ENCODE measurements at regions not wholly inside any gene's neighbourhood (a gene's known extent, or its start where the extent isn't known, plus 50 kb on each side); places are given as distances from the start of the nearest gene placed in this dataset.

DNA sequence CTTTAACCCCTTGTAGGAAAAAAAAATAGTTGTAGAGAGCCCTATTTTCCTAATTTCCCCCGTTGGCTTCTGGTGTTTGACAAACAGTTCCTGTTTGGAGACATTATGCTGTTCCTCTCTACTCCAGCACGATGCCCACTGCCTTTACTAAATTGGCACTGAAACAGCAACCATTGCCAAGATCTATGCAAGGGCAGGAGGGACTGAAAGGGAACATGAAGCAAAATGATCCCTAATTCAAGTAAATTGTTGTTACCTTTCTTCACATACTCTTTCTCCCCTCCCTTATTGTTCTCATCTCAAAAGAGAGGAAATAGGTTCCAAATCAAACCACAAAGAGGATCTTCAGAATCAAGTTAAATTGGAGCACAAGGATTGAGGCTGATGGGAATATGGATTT is 764.1 kb upstream of the MMS22L start:
- no peaks in the 10 kb centered on the region for H3K36me3 ChIP-seq (ENCODE audit: insufficient read depth)
- no peak overlapping the region for H3K4me2 ChIP-seq
- H2AFZ ChIP-seq (ENCODE audit: low read depth) = no peak overlapping the region
- H3K79me2 ChIP-seq (ENCODE audit: insufficient read depth, low read depth) = no peaks in the 10 kb centered on the region
- H3K27ac ChIP-seq = no peak overlapping the region
- H4K20me1 ChIP-seq (ENCODE audit: insufficient read depth) = no peaks in the 10 kb centered on the region
- no peak overlapping the region for H3K4me3 ChIP-seq (IDR thresholded peaks at IDR 0.05; ENCODE audit: insufficient read depth, low read depth, low read length)
- no peak overlapping the region for H3K9ac ChIP-seq
- H3K27me3 ChIP-seq (ENCODE audit: insufficient read depth, low read depth) = no peaks in the 10 kb centered on the region
- no peaks in the 10 kb centered on the region for H3K4me1 ChIP-seq (ENCODE audit: low read depth, poor library complexity, severe bottlenecking)
- TF ChIP-seq, protein P1, sequence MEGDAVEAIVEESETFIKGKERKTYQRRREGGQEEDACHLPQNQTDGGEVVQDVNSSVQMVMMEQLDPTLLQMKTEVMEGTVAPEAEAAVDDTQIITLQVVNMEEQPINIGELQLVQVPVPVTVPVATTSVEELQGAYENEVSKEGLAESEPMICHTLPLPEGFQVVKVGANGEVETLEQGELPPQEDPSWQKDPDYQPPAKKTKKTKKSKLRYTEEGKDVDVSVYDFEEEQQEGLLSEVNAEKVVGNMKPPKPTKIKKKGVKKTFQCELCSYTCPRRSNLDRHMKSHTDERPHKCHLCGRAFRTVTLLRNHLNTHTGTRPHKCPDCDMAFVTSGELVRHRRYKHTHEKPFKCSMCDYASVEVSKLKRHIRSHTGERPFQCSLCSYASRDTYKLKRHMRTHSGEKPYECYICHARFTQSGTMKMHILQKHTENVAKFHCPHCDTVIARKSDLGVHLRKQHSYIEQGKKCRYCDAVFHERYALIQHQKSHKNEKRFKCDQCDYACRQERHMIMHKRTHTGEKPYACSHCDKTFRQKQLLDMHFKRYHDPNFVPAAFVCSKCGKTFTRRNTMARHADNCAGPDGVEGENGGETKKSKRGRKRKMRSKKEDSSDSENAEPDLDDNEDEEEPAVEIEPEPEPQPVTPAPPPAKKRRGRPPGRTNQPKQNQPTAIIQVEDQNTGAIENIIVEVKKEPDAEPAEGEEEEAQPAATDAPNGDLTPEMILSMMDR (conservative IDR thresholded peaks at IDR 0.05; ENCODE audit: low read depth, low read length) = no peak

DNA sequence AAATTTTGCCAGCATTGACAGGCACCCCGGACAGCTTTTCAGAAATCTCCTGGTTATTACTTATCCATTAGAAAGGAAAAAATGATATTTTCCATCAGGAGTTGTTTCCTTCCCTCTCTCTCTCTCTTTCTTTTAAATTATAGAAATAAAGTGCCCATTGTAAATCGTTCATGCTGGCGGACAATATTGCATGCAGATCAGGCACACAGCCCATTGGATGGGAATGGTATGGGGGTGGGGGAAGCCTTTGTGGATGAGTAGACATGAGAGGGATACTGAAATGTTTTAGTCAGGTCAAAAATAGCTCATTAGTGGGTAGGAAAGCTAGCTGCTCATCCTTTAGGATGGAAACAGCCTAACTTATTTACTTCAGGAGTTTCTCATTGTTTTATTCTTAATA is 764.9 kb upstream of the MMS22L start:
- Histone ChIP-seq H3K4me2 (no peak overlapping the region), H3K4me3 (IDR thresholded peaks at IDR 0.05; ENCODE audit: insufficient read depth, low read depth, low read length) (no peak overlapping the region), H3K36me3 (ENCODE audit: insufficient read depth) (no peaks in the 10 kb centered on the region), H4K20me1 (ENCODE audit: insufficient read depth) (no peaks in the 10 kb centered on the region), H3K79me2 (ENCODE audit: insufficient read depth, low read depth) (no peaks in the 10 kb centered on the region), H3K9ac (no peak overlapping the region), H3K27ac (no peak overlapping the region), H2AFZ (ENCODE audit: low read depth) (no peak overlapping the region), H3K4me1 (ENCODE audit: low read depth, poor library complexity, severe bottlenecking) (no peaks in the 10 kb centered on the region), H3K27me3 (ENCODE audit: insufficient read depth, low read depth) (no peaks in the 10 kb centered on the region)
- TF ChIP-seq, protein P1 (conservative IDR thresholded peaks at IDR 0.05; ENCODE audit: low read depth, low read length) = no peak

DNA sequence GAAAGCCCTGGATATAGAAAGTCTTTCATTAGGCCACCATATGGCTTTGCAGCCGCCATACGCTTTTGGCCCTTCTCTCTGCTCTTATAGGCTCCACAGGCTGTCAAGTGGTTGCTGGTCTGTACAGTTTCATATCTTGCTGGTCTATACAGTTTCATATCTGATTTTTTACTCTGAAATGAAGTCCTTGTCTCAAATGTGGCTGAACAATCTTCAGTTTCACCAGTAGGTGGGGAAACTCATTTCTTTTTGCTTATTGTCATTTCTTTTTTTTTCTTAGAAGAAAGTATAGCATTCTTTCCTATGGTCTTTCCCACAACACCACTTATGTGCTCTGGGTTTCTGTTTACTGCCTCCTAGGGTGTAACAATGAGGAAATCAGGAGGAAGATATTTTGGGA is 771.4 kb upstream of the MMS22L start:
- TF ChIP-seq, protein P1 (conservative IDR thresholded peaks at IDR 0.05; ENCODE audit: low read depth, low read length) = peak; percentile 53
- no peak overlapping the region for H3K4me3 ChIP-seq (IDR thresholded peaks at IDR 0.05; ENCODE audit: insufficient read depth, low read depth, low read length)
- H4K20me1 ChIP-seq (ENCODE audit: insufficient read depth) = no peaks in the 10 kb centered on the region

DNA sequence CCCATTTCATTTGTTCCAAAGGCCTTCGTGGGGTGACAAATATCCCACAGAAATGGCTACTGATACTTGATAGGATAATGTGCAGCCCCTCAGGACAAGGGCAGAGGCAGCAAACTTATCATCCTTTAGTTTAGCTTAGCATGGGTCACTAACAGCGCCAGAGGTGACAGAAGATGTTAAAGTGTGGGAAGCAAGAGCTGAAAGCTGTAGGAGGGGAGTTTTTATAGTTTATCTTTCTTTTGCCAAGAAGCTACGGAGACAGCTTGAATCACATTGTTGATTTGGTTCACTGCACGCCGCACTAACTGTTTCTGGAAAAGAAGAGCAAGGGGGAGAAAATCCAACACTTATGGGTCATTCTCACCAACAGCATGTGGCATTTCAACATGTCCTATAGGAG is 773.9 kb upstream of the MMS22L start:
- peaks cover 14% of the 10 kb centered on the region for H3K4me1 ChIP-seq (ENCODE audit: low read depth, poor library complexity, severe bottlenecking)

More for the DNA sequence above, 771.4 kb upstream of the MMS22L start:
- Histone ChIP-seq H3K4me1 (ENCODE audit: low read depth, poor library complexity, severe bottlenecking) (peaks cover 14% of the 10 kb centered on the region), H3K4me2 (no peak overlapping the region; the same call in 1 of the 2 replicates), H3K27me3 (ENCODE audit: insufficient read depth, low read depth) (no peaks in the 10 kb centered on the region), H3K9ac (no peak overlapping the region), H3K27ac (no peak overlapping the region), H2AFZ (ENCODE audit: low read depth) (no peak overlapping the region), H3K36me3 (ENCODE audit: insufficient read depth) (no peaks in the 10 kb centered on the region), H3K79me2 (ENCODE audit: insufficient read depth, low read depth) (no peaks in the 10 kb centered on the region)

More for the DNA sequence above, 773.9 kb upstream of the MMS22L start:
- H3K9ac ChIP-seq = no peak overlapping the region
- H3K36me3 ChIP-seq (ENCODE audit: insufficient read depth) = no peaks in the 10 kb centered on the region
- H3K27me3 ChIP-seq (ENCODE audit: insufficient read depth, low read depth) = no peaks in the 10 kb centered on the region
- H2AFZ ChIP-seq (ENCODE audit: low read depth) = no peak overlapping the region
- H3K79me2 ChIP-seq (ENCODE audit: insufficient read depth, low read depth) = no peaks in the 10 kb centered on the region
- H3K27ac ChIP-seq = no peak overlapping the region
- H3K4me3 ChIP-seq (IDR thresholded peaks at IDR 0.05; ENCODE audit: insufficient read depth, low read depth, low read length) = no peak overlapping the region
- no peak overlapping the region for H3K4me2 ChIP-seq
- H4K20me1 ChIP-seq (ENCODE audit: insufficient read depth) = no peaks in the 10 kb centered on the region
- TF ChIP-seq, protein P1 (conservative IDR thresholded peaks at IDR 0.05; ENCODE audit: low read depth, low read length) = no peak

Data from KMS-11 (cell line).